Natural killer cell (primary cell): ENCODE measurements at regions not wholly inside any gene's neighbourhood (a gene's known extent, or its start where the extent isn't known, plus 50 kb on each side); places are given as distances from the start of the nearest gene placed in this dataset.

Experiments
- ATAC-seq, 3 donors: fragments of 150-1000 bp in 2 of 3; fragments of 200-7000 bp in 1 of 3; cut with Tn5 transposase; 1 replicate in 1 of 3; 2 replicates in 2 of 3; pipeline ENCODE4 v1.10.0; 2021; ENCODE audit warnings: mild to moderate bottlenecking in 2 of 3, moderate library complexity in 2 of 3
- DNase-seq, 2 donors: peaks; one replicate each; pipeline versions ENCODE4 v3.0.0 to v3.0.0-alpha.2; 2013 to 2021; ENCODE audit warnings: mixed read lengths in 1 of 2
- H3K27ac ChIP-seq: one replicate; pipeline ENCODE4 v1.5.1; 2013; ENCODE audit warnings: mild to moderate bottlenecking, low read length
- H3K27me3 ChIP-seq: one replicate; pipeline ENCODE4 v1.6.1; 2013; ENCODE audit warnings: low read length; ENCODE audit not compliant: control insufficient read depth, insufficient read depth
- H3K36me3 ChIP-seq: one replicate; pipeline ENCODE4 v1.6.1; 2013; ENCODE audit warnings: low read length; ENCODE audit not compliant: control insufficient read depth, insufficient read depth
- H3K4me1 ChIP-seq: one replicate; pipeline ENCODE4 v1.6.1; 2013; ENCODE audit warnings: low read length; ENCODE audit not compliant: control insufficient read depth, insufficient read depth
- H3K4me3 ChIP-seq: one replicate; pipeline ENCODE4 v1.5.1; 2013; ENCODE audit warnings: low read length
- H3K9me3 ChIP-seq: one replicate; pipeline ENCODE4 v1.6.1; 2013; ENCODE audit warnings: low read length; ENCODE audit not compliant: control insufficient read depth, insufficient read depth
- H3K27ac Mint-ChIP-seq, 2 donors: one replicate each; pipeline ENCODE4 v1.8.0; 2022; ENCODE audit warnings: mild to moderate bottlenecking in 2 of 2, mixed read lengths in 2 of 2, moderate library complexity in 1 of 2
- H3K27me3 Mint-ChIP-seq, 2 donors: one replicate each; pipeline ENCODE4 v1.8.0; 2022; ENCODE audit warnings: low read depth in 2 of 2, mixed read lengths in 2 of 2
- H3K36me3 Mint-ChIP-seq: one replicate; pipeline ENCODE4 v1.8.0; 2022; ENCODE audit warnings: mixed read lengths
- H3K4me1 Mint-ChIP-seq, 2 donors: one replicate each; pipeline ENCODE4 v1.8.0; 2022; ENCODE audit warnings: mixed read lengths in 2 of 2
- H3K4me3 Mint-ChIP-seq: one replicate; pipeline ENCODE4 v1.8.0; 2022; ENCODE audit warnings: mild to moderate bottlenecking, moderate library complexity, mixed read lengths
- H3K9me3 Mint-ChIP-seq, 2 donors: one replicate each; pipeline ENCODE4 v1.8.0; 2022; ENCODE audit warnings: mixed read lengths in 2 of 2
- CTCF ChIP-seq: fragments of 200-600 bp; IDR thresholded peaks from one replicate; pipeline ENCODE4 v1.8.0; 2022; ENCODE audit warnings: antibody characterized with exemption
- WGBS: methylation state at CpG from one replicate; pipeline ENCODE4 v1.1.7; 2013; ENCODE audit warnings: missing lambda C conversion rate; ENCODE audit not compliant: insufficient coverage; 5-methylcytosine and 5-hydroxymethylcytosine counted together
- intact Hi-C: fragments of 100-400 bp; cut with micrococcal nuclease; formaldehyde crosslinking; loops from one replicate; pipeline ENCODE4 v1.14.2; 2022

- Mint-ChIP-seq H3K27me3 (peaks cover 0 to 7% of the 10 kb centered on the region in 2 donors), H3K4me1 (no peaks in the 10 kb centered on the region), H3K4me3 (no peak overlapping the region), H3K36me3 (no peaks in the 10 kb centered on the region), H3K9me3 (peaks cover 0 to 6% of the 10 kb centered on the region in 2 donors), H3K27ac (no peak overlapping the region)
- H3K4me3 ChIP-seq = no peak overlapping the region
- H3K4me1 ChIP-seq = no peaks in the 10 kb centered on the region
- ATAC-seq = no peak
- H3K9me3 ChIP-seq = no peaks in the 10 kb centered on the region
- intact Hi-C loops = no loop called here
- DNase-seq = no peak
- no peak overlapping the region for H3K27ac ChIP-seq
- no peaks in the 10 kb centered on the region for H3K27me3 ChIP-seq
- WGBS = 94% methylated on average over 6 of the region's 6 CpGs
- H3K36me3 ChIP-seq = no peaks in the 10 kb centered on the region
- no peak for TF ChIP-seq CTCF
Measured at GRCh38 chr11:121793916-121794315, 322.1 kb downstream of the BLID start.

- Histone ChIP-seq H3K4me3 (no peak overlapping the region), H3K4me1 (no peaks in the 10 kb centered on the region), H3K9me3 (no peaks in the 10 kb centered on the region), H3K27ac (no peak overlapping the region), H3K27me3 (no peaks in the 10 kb centered on the region), H3K36me3 (no peaks in the 10 kb centered on the region)
- peaks cover 0 to 7% of the 10 kb centered on the region in 2 donors for H3K27me3 Mint-ChIP-seq
- intact Hi-C loops = no loop called here
- H3K9me3 Mint-ChIP-seq = peaks cover 0 to 4% of the 10 kb centered on the region in 2 donors
- TF ChIP-seq CTCF = no peak
- no peak overlapping the region for H3K27ac Mint-ChIP-seq
- H3K4me3 Mint-ChIP-seq = no peak overlapping the region
- ATAC-seq = no peak
- 70% methylated on average over 3 of the region's 4 CpGs for WGBS
- no peak for DNase-seq
- H3K36me3 Mint-ChIP-seq = no peaks in the 10 kb centered on the region
- no peaks in the 10 kb centered on the region for H3K4me1 Mint-ChIP-seq
Measured at GRCh38 chr11:121793291-121793690, 322.7 kb downstream of the BLID start.

- Mint-ChIP-seq H3K27me3 (peaks cover 0 to 7% of the 10 kb centered on the region in 2 donors), H3K27ac (no peak overlapping the region), H3K36me3 (no peaks in the 10 kb centered on the region), H3K9me3 (peaks cover 0 to 3% of the 10 kb centered on the region in 2 donors), H3K4me3 (no peak overlapping the region), H3K4me1 (no peaks in the 10 kb centered on the region)
- DNase-seq = no peak
- H3K4me1 ChIP-seq = no peaks in the 10 kb centered on the region
- peaks cover 3% of the 10 kb centered on the region for H3K9me3 ChIP-seq
- H3K27ac ChIP-seq = no peak overlapping the region
- ATAC-seq = no peak
- no peaks in the 10 kb centered on the region for H3K36me3 ChIP-seq
- TF ChIP-seq CTCF = no peak
- intact Hi-C loops = no loop called here
- H3K27me3 ChIP-seq = no peaks in the 10 kb centered on the region
- 86% methylated on average over 3 of the region's 3 CpGs for WGBS
- H3K4me3 ChIP-seq = no peak overlapping the region
Measured at GRCh38 chr11:121792185-121792584, 323.8 kb downstream of the BLID start.

GRCh38 chr11:121790430-121790829, 325.6 kb downstream of the BLID start:
- Histone ChIP-seq H3K4me3 (no peak overlapping the region), H3K27ac (no peak overlapping the region), H3K4me1 (no peaks in the 10 kb centered on the region), H3K9me3 (peaks cover 3% of the 10 kb centered on the region), H3K27me3 (no peaks in the 10 kb centered on the region), H3K36me3 (no peaks in the 10 kb centered on the region)
- Mint-ChIP-seq H3K9me3 (peaks cover 3% of the 10 kb centered on the region in 2 donors), H3K4me1 (no peaks in the 10 kb centered on the region), H3K27ac (no peak overlapping the region), H3K27me3 (peaks cover 2 to 7% of the 10 kb centered on the region in 2 donors), H3K36me3 (peaks cover 4% of the 10 kb centered on the region), H3K4me3 (no peak overlapping the region)
- ATAC-seq = no peak
- DNase-seq = no peak
- intact Hi-C loops = no loop called here
- no peak for TF ChIP-seq CTCF
- 86% methylated on average over 2 of the region's 2 CpGs for WGBS
